KBM-7 (cell line): ENCODE measurements at regions not wholly inside any gene's neighbourhood (a gene's known extent, or its start where the extent isn't known, plus 50 kb on each side); places are given as distances from the start of the nearest gene placed in this dataset.

Experiments
- DNase-seq: peaks from one replicate; pipeline ENCODE4 v3.0.0-alpha.2; 2015
- in situ Hi-C: fragments of 300-500 bp; cut with MboI; formaldehyde crosslinking; loops from 2 replicates; pipeline ENCODE4 v1.14.3; 2020; ENCODE audit warnings: low sequenced_read_pairs, low pct_unique_long_range_greater_than_20kb, mixed read lengths

- in situ Hi-C loops, result no loop called here
- DNase-seq, result no peak
Measured at GRCh38 chr5:124383693-124384092, 362.7 kb downstream of the ZNF608 start.

GRCh38 chr5:124377386-124377785, 369.1 kb downstream of the ZNF608 start:
- DNase-seq, result no peak
- in situ Hi-C loops, result no loop called here

- DNase-seq, result no peak
- in situ Hi-C loops, result no loop called here
Measured at GRCh38 chr5:124373883-124374282, 372.6 kb downstream of the ZNF608 start.

GRCh38 chr5:124372457-124372856, 374.0 kb downstream of the ZNF608 start:
- no peak for DNase-seq
- in situ Hi-C loops, result no loop called here

GRCh38 chr5:124371111-124371706, 375.2 kb downstream of the ZNF608 start:
- DNase-seq, result no peak
- in situ Hi-C loops, result no loop called here

- DNase-seq, result no peak
- in situ Hi-C loops, result no loop called here
Measured at GRCh38 chr5:124370601-124371000, 375.8 kb downstream of the ZNF608 start.

- no peak for DNase-seq
- in situ Hi-C loops, result no loop called here
Measured at GRCh38 chr5:124365361-124365801, 381.1 kb downstream of the ZNF608 start.

GRCh38 chr5:124355928-124356327, 390.5 kb downstream of the ZNF608 start:
- in situ Hi-C loops, result no loop called here
- no peak for DNase-seq

GRCh38 chr5:124353016-124353415, 393.4 kb downstream of the ZNF608 start:
- DNase-seq, result no peak
- in situ Hi-C loops, result no loop called here

GRCh38 chr5:124352312-124352711, 394.1 kb downstream of the ZNF608 start:
- in situ Hi-C loops, result no loop called here
- DNase-seq, result no peak

- in situ Hi-C loops, result no loop called here
- peak; percentile 39 for DNase-seq
Measured at GRCh38 chr5:124349931-124350330, 396.5 kb downstream of the ZNF608 start.

- DNase-seq, result no peak
Measured at GRCh38 chr5:124343451-124343867, 403.0 kb downstream of the ZNF608 start.

GRCh38 chr5:124342986-124343385, 403.5 kb downstream of the ZNF608 start:
- no peak for DNase-seq
- in situ Hi-C loops, result no loop called here

More at GRCh38 chr5:124343451-124343867, 403.0 kb downstream of the ZNF608 start:
- in situ Hi-C loops, result no loop called here

GRCh38 chr5:124342584-124342983, 403.9 kb downstream of the ZNF608 start:
- no peak for DNase-seq
- in situ Hi-C loops, result no loop called here

GRCh38 chr5:124342027-124342471, 404.4 kb downstream of the ZNF608 start:
- DNase-seq, result no peak
- in situ Hi-C loops, result no loop called here

GRCh38 chr5:124341066-124341858, 405.2 kb downstream of the ZNF608 start:
- in situ Hi-C loops, result no loop called here

GRCh38 chr5:124337996-124338395, 408.4 kb downstream of the ZNF608 start:
- in situ Hi-C loops, result no loop called here
- no peak for DNase-seq

More at GRCh38 chr5:124341066-124341858, 405.2 kb downstream of the ZNF608 start:
- no peak for DNase-seq

- in situ Hi-C loops, result no loop called here
- no peak for DNase-seq
Measured at GRCh38 chr5:124333298-124333979, 413.0 kb downstream of the ZNF608 start.

- no peak for DNase-seq
- in situ Hi-C loops, result no loop called here
Measured at GRCh38 chr5:124332273-124332672, 414.2 kb downstream of the ZNF608 start.

- DNase-seq, result no peak
- in situ Hi-C loops, result no loop called here
Measured at GRCh38 chr5:124330595-124331220, 415.7 kb downstream of the ZNF608 start.
